MCF 10A (cell line): ENCODE measurements at regions not wholly inside any gene's neighbourhood (a gene's known extent, or its start where the extent isn't known, plus 50 kb on each side); places are given as distances from the start of the nearest gene placed in this dataset.

Source experiments
- BruUV-seq: library from RNA; stranded (reverse); fragments of 400-500 nt; replicated peaks from 2 replicates; lab custom pipeline; 2021; lab: Mats Ljungman, UMichigan
- CTCF ChIA-PET: fragments of 300-600 bp; sonication (Branson Sonifier 250); formaldehyde crosslinking; extraction: SDS; loops from one replicate; lab custom pipeline; 2021; ENCODE audit warnings: antibody characterized with exemption, inconsistent platforms; lab: Yijun Ruan, JAX
- POLR2A ChIA-PET: fragments of 300-600, 350-650 bp; sonication (Branson Sonifier 250); formaldehyde crosslinking; extraction: SDS; loops from one replicate; lab custom pipeline; 2020; ENCODE audit warnings: antibody characterized with exemption, inconsistent platforms; lab: Yijun Ruan, JAX
- DNase-seq: peaks from one replicate; pipeline ENCODE4 v3.0.0-alpha.2; 2018; ENCODE audit not compliant: unreplicated experiment
- H3K27ac Mint-ChIP-seq: one replicate; pipeline ENCODE4 v1.8.0; 2022; ENCODE audit warnings: mild to moderate bottlenecking, low read depth, mixed read lengths; ENCODE audit not compliant: unreplicated experiment
- H3K27me3 Mint-ChIP-seq: one replicate; pipeline ENCODE4 v1.8.0; 2022; ENCODE audit warnings: mixed read lengths; ENCODE audit not compliant: insufficient read depth, unreplicated experiment
- H3K36me3 Mint-ChIP-seq: one replicate; pipeline ENCODE4 v1.8.0; 2022; ENCODE audit warnings: mild to moderate bottlenecking, moderate library complexity, mixed read lengths; ENCODE audit not compliant: insufficient read depth, unreplicated experiment
- H3K4me1 Mint-ChIP-seq: one replicate; pipeline ENCODE4 v1.8.0; 2022; ENCODE audit warnings: mixed read lengths; ENCODE audit not compliant: insufficient read depth, unreplicated experiment
- H3K4me3 Mint-ChIP-seq: one replicate; pipeline ENCODE4 v1.8.0; 2022; ENCODE audit warnings: mild to moderate bottlenecking, moderate library complexity, mixed read lengths; ENCODE audit not compliant: unreplicated experiment
- H3K9me3 Mint-ChIP-seq: one replicate; pipeline ENCODE4 v1.8.0; 2022; ENCODE audit warnings: mixed read lengths; ENCODE audit not compliant: unreplicated experiment
- intact Hi-C: fragments of 100-400 bp; cut with micrococcal nuclease; formaldehyde crosslinking; loops from 2 replicates; pipeline ENCODE4 v1.14.1; 2022
- TF ChIP-seq, protein P1 (sequence below): fragments of 200-600 bp; IDR thresholded peaks from one replicate; pipeline ENCODE4 v1.8.0; 2022; ENCODE audit warnings: antibody characterized with exemption, mild to moderate bottlenecking; ENCODE audit not compliant: unreplicated experiment

DNA sequence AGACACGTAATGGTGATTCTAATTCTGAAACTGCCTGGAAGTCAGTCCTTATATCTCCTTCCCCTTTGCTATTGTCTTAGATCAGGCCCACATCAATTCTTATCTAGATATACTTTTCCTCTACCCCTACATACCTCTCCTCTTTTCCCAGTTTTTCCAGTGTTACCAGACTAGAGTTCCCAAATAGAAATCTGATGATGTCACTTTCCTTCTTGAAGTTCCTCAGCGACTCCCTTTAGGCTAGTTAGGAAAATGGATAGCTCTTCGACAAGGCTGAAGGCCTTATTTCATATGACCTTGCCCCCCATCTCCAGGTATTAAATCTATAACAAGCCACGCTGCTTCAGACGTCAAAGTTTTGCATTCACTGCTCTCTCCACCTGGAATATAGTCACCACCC lies 201.1 kb upstream of the ATP2B1 start:
- CTCF ChIA-PET, result no interaction called here
- intact Hi-C loops, result no loop called here
- POLR2A ChIA-PET, result no interaction called here
- H3K27me3 Mint-ChIP-seq, result no peaks in the 10 kb centered on the region
- TF ChIP-seq, protein P1, sequence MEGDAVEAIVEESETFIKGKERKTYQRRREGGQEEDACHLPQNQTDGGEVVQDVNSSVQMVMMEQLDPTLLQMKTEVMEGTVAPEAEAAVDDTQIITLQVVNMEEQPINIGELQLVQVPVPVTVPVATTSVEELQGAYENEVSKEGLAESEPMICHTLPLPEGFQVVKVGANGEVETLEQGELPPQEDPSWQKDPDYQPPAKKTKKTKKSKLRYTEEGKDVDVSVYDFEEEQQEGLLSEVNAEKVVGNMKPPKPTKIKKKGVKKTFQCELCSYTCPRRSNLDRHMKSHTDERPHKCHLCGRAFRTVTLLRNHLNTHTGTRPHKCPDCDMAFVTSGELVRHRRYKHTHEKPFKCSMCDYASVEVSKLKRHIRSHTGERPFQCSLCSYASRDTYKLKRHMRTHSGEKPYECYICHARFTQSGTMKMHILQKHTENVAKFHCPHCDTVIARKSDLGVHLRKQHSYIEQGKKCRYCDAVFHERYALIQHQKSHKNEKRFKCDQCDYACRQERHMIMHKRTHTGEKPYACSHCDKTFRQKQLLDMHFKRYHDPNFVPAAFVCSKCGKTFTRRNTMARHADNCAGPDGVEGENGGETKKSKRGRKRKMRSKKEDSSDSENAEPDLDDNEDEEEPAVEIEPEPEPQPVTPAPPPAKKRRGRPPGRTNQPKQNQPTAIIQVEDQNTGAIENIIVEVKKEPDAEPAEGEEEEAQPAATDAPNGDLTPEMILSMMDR, result no peak
- DNase-seq, result no peak
- no peak overlapping the region for H3K27ac Mint-ChIP-seq
- BruUV-seq, result no TSS peak
- H3K4me3 Mint-ChIP-seq, result no peak overlapping the region
- no peaks in the 10 kb centered on the region for H3K36me3 Mint-ChIP-seq
- peaks cover 10% of the 10 kb centered on the region for H3K9me3 Mint-ChIP-seq
- no peaks in the 10 kb centered on the region for H3K4me1 Mint-ChIP-seq

GRCh38 chr12:89907659-89908058 lies 199.0 kb upstream of the ATP2B1 start:
- no peaks in the 10 kb centered on the region for H3K27me3 Mint-ChIP-seq
- no TSS peak for BruUV-seq
- CTCF ChIA-PET, result interaction anchor here (0.6 kb wide), 1 partner anchor 136 kb away, joined by 3 read pairs; no protein-coding TSS in a partner anchor
- no peak overlapping the region for H3K27ac Mint-ChIP-seq
- TF ChIP-seq, protein P1, result no peak
- intact Hi-C loops, result no loop called here
- H3K4me1 Mint-ChIP-seq, result no peaks in the 10 kb centered on the region
- POLR2A ChIA-PET, result no interaction called here
- peaks cover 10% of the 10 kb centered on the region for H3K9me3 Mint-ChIP-seq
- no peaks in the 10 kb centered on the region for H3K36me3 Mint-ChIP-seq
- no peak overlapping the region for H3K4me3 Mint-ChIP-seq
- no peak for DNase-seq

GRCh38 chr12:89906824-89907223 lies 198.2 kb upstream of the ATP2B1 start:
- ChIA-PET CTCF (interaction anchor here (0.6 kb wide), 1 partner anchor 136 kb away, joined by 3 read pairs; no protein-coding TSS in a partner anchor), POLR2A (no interaction called here)
- Mint-ChIP-seq H3K27me3 (no peaks in the 10 kb centered on the region), H3K4me3 (no peak overlapping the region), H3K27ac (no peak overlapping the region), H3K4me1 (no peaks in the 10 kb centered on the region), H3K9me3 (peaks cover 10% of the 10 kb centered on the region), H3K36me3 (no peaks in the 10 kb centered on the region)
- intact Hi-C loops, result no loop called here
- no peak for DNase-seq
- BruUV-seq, result no TSS peak
- TF ChIP-seq, protein P1, result no peak

DNA sequence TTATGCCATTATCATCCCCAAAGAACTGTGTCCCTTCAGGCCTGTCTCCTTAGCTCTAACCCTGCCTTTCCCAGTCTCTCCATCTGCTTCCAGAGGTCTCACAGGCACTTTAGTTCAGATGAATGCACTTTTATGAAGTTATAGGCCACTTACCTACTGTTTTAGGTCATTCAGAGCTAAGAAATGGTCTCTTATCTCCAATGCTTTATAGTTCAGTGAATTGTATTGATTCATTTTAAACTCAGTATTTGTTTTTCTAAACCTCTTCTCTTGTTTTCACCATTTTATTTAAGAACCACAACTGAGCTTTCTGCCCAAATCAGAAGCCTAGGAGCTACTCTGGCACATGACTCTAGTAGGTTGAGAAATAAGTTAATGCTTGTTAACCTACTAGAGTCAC lies 197.5 kb upstream of the ATP2B1 start:
- H3K36me3 Mint-ChIP-seq, result no peaks in the 10 kb centered on the region
- intact Hi-C loops, result no loop called here

More for the DNA sequence above, 197.5 kb upstream of the ATP2B1 start:
- ChIA-PET CTCF (no interaction called here), POLR2A (no interaction called here)
- BruUV-seq, result no TSS peak
- Mint-ChIP-seq H3K27me3 (no peaks in the 10 kb centered on the region), H3K4me1 (no peaks in the 10 kb centered on the region), H3K27ac (no peak overlapping the region), H3K4me3 (no peak overlapping the region), H3K9me3 (peaks cover 10% of the 10 kb centered on the region)
- TF ChIP-seq, protein P1, result no peak
- DNase-seq, result no peak
